HG02610 (cell line): ENCODE measurements at regions not wholly inside any gene's neighbourhood (a gene's known extent, or its start where the extent isn't known, plus 50 kb on each side); places are given as distances from the start of the nearest gene placed in this dataset.
"Not testable (repeated sequence)": the region's sequence is repeated elsewhere in the genome, so short reads cannot be mapped to it uniquely, and the experiment has no call there.

Experiments
- ATAC-seq: cut with Tn5 transposase; IDR thresholded peaks from one replicate; pipeline ENCODE4 v1.9.1; 2021; ENCODE audit warnings: mild to moderate bottlenecking, moderate library complexity; ENCODE audit not compliant: unreplicated experiment

DNA sequence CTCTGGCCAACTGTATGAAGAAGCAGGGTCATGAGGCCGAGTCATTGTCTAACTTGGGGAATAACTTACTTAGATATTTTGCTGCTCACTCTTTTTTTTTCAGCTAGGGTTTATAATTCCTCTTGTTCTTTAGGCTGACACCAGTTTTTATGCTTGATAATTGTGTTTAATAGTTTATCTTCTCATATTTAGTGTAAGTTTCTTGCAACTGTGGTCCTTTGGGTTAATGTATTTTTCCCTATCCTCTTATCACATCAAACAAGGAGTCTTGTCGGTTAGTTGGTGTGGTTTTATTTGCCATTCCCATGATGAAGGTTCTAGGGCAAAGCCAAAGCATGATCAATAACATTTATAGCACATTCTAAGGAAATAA is 204.6 kb downstream of the NUFIP1 start:
- ATAC-seq, result no peak

DNA sequence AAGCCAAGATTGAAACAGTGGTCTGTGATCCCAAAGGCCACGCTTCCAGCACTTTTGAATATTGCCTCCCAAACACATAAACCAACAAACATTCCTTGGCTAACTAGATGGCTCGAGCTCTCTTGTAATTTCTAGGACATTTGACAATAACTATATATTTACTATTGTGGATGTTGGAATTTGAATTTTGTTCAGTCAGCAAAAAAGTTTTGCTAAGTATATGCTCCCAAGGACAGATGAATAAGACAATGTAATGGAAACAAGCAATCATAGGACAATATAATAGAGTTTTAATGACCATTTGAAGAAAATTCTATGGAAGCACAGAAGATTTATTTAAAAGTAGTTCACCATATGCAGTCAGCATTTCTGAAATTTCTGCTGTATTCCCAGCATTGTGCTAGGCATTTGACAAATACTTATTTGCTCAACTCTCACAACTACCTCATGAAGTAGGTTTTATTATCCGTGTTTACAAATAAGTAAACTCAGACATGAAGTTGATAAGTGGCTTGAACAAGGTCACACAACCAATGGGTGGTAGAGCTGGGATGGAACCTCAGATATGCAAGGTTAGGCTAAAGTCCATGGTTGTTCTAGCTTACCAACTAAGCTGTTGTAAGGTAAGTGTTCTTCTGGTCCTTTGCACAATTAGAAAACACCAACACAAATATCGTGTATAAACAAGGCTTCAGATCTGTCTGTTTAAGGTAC is 205.1 kb downstream of the NUFIP1 start:
- ATAC-seq, result no peak

DNA sequence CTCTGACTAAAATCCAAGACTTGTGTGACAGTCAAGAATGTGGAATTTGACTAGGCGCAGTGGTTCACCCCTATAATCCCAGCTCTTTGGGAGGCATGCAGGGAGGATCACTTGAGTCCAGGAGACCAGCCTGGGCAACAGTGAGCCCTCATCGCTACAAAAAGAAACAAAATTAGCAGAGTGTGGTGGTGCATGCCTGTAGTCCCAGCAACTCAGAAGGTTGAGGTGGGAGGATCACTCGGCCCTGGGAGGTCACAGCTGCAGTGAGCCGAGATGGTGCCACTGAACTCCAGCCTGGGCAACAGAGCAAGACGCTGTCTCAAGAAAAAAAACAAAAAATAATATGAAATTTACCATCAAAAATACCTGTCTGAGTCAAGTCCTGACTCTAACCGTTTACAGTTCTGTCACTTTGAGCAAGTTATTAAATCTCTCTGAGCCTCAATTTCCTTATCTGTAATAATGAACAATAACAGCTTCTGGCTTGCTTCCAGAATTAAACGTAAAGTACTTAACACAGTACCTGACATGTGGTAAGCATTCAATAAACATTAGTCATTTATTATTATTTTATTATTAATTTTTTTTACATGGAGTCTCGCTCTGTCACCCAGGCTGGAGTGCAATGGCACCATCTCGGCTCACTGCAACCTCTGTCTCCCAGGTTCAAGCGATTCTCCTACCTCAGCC is 204.6 kb upstream of the TSC22D1 start:
- ATAC-seq, result no peak

DNA sequence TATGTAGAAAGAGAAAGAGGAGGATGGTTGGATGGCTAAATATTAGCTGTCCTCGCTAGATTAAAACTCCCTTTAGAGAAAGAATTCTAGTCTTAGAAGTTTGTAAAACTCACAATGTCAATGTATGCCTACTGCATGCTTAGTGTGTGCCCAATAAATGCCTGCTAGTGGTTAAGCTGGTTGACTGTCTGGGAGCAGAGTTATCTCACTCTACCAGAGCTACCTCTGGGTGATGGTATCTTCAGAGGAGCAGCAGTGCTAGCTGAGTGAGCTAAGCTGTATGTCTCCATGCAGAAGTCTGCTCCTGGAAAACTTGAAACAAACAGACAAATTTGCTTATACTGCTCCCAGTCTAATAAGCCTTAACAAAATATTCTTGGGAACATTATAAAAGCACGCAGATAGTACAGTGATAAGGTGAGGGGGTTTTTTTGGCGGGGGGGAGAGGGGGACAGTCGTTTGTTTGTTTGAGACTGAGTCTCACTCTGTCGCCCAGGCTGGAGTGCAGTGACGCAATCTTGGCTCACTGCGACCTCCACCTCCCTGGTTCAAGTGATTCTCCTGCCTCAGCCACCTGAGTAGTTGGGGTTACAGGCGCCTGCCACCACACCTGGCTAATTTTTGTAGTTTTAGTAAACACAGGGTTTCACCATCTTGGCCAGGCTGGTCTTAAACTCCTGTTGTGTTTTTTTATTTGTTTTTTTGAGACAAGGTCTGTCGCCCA is 202.8 kb upstream of the TSC22D1 start:
- no peak for ATAC-seq

DNA sequence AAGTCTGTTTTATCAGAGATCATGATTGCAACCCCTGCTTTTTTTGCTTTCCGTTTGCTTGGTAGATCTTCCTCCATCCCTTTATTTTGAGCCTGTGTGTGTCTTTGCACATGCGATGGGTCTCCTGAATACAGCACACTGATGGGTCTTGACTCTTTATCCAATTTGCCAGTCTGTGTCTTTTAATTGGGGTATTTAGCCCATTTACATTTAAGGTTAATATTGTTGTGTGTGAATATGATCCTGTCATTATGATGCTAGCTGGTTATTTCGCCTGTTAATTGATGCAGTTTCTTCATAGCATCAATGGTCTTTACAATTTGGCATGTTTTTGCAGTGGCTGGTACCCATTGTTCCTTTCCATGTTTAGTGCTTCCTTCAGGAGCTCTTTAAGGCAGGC is 199.2 kb upstream of the TSC22D1 start:
- ATAC-seq, result not testable (repeated sequence)

DNA sequence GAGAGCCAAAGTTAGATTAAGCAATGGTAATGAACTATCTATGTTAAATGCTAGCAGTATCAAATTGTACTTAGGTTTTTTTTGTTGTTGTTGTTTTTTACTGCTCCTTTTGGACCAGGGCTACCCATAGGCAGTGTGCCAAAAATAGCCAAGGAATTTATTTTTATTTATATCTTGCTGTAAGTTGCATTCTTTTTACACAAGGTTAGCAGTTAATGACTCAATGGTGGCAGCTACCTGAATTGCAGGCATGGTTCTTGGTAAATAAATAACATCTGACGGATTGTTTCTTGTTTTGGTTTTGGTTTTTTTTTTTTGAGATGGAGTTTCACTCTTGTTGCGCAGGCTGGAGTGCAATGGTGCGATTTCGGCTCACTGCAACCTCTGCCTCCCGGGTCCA is 194.8 kb upstream of the TSC22D1 start:
- ATAC-seq, result no peak

DNA sequence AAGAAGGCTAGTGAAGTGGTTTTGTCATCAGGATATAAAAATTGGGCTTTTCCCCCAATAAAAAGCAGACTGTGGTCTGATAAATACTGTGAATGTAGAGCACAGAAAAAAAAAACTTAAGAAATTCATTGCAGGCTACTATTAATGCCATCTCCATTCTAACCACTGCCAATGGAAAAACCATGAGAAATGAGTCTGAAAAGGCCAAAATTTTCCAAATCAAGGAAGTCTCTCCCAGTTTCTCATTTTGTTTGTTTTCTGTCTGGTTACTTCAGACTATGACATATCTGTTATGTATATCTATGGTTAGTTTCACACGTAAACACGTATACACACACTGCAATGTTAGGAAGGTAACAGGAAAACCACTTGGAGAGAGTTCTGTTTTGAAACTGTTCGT is 193.6 kb upstream of the TSC22D1 start:
- ATAC-seq, result no peak

DNA sequence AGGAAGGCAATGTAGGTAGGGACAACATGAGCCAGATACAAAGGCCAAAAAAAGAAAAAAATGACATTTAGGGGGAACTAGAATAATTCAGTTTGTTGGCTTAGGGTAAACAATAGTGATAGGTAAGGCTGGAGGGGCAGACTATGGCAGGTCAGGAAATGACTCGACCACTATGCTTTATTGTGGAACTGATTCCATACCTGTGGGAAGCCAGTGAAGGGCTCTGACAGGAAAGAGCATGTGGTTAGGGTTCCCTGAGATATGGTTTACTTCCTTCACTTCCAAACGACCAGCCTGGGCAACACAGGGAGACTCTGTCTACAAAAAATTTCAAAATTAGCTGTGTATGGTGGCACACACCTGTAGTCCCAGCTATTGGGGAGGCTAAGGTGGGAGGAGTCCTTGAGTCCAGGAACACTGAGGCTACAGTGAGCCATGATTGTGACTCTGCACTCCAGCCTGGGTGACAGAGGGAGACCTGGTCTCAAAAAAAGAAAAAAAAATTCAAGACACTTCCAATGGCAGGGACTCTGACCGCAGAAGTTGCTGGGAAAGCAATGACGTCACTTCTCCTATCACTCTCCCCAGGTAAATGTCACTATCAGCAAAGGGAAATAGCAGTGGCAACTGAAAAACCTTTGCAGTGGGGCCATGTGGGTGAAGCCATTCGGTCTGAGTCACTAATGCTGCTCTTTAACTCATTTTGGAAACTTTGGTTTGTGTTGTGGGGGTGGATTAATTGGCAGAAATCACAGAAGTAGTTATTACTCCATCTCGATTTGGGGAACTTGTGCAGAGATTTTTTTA is 192.8 kb upstream of the TSC22D1 start:
- no peak for ATAC-seq

DNA sequence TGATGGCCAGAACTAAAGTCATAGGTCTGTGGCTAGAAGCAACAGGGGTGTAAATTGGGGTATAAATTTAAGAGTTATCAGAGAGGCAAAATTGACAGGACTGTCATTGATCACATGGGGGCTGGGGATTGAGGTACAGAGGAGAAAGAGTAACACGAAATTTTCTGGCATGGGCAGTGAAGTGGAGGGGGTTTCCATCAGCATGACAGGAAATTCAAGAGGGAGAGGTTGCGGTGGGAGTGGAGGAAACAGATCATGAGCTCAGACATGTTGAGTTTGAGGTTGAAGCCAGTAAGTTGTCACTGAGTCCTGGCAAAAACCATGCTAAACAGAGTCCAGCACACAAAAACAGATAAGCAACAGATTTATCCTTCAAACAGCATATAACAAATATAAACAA is 192.1 kb upstream of the TSC22D1 start:
- peak; percentile 59 for ATAC-seq

DNA sequence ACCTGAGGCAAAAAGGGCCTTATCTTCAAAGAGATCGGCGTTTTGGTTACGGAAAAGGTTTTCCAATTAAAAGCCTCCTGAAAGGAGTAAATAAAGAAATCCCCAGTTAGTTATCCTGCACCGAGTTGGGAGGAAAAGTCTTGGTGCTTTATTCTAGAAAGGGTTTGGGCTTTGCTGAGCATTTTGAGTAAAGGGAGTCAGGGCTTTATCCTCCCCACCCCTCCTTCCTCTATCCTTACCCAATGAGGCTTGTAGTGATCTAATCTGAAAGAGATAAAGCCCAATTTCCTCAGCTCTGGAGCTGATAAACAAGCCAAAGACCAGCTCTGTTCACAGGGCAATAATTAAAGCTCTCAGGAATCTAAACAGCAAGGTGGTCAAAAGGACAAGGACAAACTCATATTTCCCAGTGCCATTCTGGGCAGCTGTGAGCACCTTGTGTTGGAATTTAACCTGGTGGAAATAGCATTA is 188.9 kb upstream of the TSC22D1 start:
- no peak for ATAC-seq

DNA sequence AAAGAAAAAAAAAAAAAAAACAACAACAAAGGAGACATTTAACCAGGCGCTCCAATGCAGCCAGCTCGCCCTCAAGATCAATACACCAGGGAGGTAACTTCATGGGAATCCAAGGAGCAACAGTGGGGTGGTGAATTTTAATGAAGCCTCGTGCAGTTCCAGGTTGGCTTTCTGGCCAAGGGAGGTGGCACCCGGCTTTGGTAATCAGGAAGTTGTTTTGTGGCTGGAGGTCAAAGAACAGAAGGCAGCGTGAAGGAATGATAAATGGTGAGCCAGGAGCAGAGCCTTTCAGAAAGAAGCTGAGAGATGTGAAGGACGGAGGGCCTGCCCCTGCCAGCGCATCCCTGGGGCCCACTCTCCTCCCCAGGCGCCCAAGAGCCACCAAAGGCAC is 188.2 kb upstream of the TSC22D1 start:
- no peak for ATAC-seq

DNA sequence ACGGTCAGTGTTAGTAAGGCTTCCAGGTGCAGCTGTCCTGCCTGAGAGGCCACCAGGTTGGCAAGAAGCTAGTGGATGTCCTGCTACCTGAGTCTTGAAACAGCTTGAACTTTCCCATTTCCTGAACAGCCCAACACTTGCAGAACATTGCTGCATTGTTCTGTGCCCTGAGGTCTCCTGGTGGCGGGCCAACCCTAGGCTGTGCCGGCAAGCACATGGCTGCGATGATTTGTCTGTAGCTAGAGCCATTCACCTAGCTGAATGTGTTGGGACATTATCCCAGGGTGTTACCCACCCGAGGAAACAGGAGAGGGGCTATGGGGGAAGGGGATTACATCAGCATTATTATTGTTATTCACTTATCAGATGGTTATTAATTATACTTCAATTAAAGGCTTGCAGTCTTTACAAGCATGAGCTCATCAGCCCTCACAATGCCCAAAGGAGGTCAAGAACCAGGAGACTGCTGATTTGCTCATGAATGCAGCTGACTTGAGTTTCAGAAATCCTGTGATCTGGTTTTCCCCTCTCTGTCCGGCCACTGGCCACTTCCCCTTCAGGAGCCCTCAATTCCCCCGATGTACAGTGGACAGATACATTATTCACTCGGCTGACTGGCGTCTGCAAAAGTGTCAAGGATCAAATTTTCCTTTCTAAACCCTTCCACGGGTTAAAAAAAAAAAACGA is 187.6 kb upstream of the TSC22D1 start:
- ATAC-seq, result no peak

DNA sequence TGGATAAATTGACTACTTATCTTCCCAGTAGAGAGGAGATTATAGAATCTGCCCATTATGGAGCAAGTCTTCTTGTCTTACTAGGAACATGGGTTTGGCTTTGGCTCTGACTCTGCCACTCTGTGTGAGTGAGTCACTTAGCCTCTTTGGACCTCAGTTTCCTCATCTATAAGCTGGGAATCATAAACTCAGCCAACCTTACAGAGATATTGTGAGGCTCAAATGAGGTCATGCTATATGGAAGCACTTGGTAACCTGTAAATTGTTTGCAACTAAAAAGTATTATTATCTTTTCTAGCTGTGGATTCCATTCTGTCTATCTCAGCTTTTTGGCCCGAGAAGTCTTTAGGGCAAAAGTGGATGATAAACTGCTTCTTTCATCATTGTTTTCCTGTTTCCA is 186.8 kb upstream of the TSC22D1 start:
- no peak for ATAC-seq

DNA sequence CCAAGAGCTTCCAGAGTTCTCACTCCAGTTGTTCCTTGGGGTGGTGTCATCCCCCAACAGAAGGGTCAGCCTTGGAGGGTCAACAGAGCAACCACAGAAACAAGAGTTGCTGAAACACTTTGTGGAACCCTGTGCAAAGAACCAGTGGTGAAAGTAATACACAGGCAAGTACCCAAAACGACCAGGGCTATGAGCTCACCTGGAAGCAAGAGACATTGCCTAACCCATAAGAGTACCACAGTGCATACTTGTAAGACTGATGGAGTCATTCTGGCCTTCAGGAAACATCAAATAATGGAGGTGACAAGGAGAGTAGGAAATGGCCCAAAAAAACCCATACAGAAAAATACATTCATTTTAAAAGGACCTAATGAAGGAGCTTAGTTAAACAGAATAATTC is 184.3 kb upstream of the TSC22D1 start:
- ATAC-seq, result no peak

DNA sequence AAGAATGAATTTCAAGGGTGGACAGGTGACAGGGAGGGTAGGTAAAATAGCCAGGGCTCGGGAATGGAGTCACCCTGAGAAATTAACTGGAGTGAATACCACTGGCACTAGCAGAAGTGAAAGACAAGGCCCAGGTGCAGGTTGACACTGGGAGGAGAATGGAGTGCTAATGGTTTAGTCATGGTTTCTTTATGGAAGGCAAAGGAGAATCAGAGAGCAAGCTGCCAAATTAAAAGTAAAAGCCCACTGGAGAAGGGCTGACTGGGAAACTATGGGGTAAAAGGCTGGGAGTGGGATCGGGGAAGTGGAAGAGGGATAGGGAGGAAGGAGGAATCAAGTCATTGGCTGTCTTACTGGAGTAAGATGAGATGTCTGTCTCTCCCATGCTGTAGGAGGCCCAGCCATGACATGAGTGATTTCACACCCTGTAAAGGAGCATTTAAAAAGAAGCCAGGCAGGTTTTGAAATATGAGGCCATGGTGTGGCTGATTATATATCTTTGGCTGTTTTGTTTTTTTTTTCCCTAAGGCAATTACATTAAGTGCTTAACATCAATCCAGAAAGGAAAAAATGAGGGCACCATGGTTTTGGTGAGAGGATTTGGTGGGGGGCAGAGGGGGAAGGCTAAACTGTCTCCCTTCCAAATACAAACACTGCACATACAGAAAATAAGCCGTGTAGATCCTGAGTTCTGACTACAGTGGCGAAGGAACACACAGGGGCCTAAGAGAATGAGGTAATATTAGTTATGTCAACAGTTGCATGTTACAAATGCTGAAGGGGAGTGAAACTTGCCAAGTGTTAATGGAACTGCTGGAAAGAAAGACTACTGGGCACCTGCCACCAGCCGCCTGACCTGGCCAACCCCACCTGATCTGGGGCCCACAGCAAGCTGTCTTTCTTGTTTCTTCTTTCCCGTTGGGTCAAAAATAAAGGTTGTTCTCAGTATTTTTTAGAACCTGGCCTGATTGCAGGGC is 183.5 kb upstream of the TSC22D1 start:
- no peak for ATAC-seq

DNA sequence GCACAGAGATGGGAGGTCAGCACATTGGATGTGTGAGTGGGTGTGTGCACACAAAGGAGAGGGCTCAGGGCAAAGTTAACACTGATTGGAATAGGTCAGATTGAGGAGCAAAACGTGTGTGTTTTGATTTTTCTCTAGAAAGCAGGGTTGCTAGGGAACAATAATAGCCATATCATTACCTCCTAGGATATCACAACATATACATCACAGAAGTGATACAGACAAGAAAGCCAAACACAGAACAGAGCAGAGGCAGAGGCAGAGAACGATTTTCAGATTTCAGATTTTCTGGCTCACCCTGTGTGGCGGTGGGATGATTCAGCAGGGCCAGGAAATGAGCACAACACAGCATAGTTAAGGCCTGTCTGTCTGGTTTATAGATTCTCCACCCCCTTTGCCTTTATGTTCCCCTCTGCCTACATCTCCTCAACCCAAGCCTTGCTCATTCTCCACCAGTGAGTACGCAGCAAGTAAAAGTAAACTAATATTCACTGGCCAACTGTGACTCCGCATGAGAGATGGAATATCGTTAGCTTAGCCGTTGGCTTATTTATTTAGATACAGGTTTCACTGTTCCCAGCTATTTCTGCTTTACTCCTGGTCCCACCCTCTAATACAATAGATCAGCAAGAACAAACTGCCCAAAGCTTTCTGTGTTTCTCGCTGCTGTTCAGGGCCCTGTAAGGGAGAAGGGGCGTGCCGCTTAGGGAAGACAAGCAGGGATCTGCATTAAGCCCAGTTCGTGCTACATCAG is 182.7 kb upstream of the TSC22D1 start:
- ATAC-seq, result no peak

DNA sequence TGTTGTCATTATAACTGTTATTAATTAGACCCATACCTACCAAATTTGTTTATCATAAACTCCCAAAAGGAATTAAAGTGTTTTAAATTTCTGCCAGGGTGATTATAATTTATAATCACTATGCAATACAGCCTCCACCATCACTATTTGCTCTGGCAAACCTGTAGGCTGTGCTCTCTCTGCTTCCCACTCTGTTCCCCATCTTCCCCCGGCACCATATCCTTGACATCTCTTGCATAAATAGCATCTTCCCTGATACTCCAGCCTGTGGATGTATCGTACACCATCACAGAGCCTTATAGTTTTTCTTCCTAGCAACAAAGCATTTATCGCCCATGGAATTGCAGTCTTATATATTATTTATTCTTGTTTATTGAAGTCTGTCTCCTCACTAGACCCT is 181.5 kb upstream of the TSC22D1 start:
- no peak for ATAC-seq

DNA sequence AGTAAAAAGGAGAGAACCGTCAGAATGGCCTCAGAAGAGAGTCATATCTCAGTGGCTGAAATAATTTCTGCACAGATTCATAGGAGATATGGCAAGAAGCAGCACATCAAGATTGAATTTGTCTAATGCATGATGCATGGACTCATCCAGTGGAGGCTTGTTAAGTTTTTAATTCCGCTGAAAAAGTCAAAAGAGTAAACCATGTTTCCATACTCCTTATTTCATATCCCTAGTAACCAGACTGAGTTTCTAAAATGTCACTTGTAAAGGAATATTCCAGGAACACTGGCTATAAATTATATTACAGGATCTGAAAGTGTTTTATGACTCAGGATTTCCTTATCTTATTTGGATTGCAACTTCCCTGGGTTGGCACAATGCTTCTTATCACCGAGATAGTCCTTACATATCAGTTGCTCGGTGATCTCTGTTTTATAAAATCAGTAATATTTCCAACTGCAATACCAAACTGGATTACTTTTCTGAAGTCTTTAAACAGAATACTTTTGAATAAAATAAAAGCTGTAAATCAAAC is 180.2 kb upstream of the TSC22D1 start:
- no peak for ATAC-seq

DNA sequence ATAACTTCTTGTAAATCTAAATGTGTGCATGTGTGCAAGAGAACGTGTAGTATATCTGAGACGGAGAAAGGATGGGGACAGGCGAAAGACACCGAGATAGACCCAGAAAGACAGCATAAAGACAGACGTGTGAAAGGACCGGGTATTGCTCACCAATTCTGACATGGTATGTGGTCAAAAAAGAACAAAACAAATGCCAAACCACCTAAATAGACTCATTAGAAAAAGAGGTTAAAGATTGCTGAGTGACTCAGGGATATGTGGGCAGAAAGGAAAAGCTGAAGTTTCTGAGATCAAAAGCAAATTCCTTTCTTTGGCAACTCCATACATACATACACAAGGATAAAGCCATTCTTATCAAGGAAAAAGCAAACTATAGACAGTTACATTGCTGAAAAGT is 179.7 kb upstream of the TSC22D1 start:
- ATAC-seq, result no peak
